Adrenal gland (tissue), 5 donors: ENCODE measurements at regions not wholly inside any gene's neighbourhood (a gene's known extent, or its start where the extent isn't known, plus 50 kb on each side); places are given as distances from the start of the nearest gene placed in this dataset.
"Not testable (repeated sequence)": the region's sequence is repeated elsewhere in the genome, so short reads cannot be mapped to it uniquely, and the experiment has no call there.

ENCODE experiments used
- POLR2A ChIP-seq, 2 donors: fragments of 450-650 bp; IDR thresholded peaks; one replicate each; pipeline ENCODE4 v1.6.1; 2017; ENCODE audit warnings: antibody characterized with exemption in 2 of 2, mild to moderate bottlenecking in 2 of 2, moderate library complexity in 1 of 2
- TF ChIP-seq, protein P1 (sequence below), 6 experiments: fragments of 450-650 bp in 4 of 6; fragments of 200-600 bp in 2 of 6; sonication (generic) in 1 of 6; IDR thresholded peaks; 1 replicate in 5 of 6; 2 replicates in 1 of 6; pipeline versions ENCODE4 v1.5.1 to v1.8.0; 2016 to 2021; ENCODE audit warnings: antibody characterized with exemption in 6 of 6, mild to moderate bottlenecking in 2 of 6, moderate library complexity in 1 of 6
- donor health status: DM: no; HTN: no; CAD: no.

DNA sequence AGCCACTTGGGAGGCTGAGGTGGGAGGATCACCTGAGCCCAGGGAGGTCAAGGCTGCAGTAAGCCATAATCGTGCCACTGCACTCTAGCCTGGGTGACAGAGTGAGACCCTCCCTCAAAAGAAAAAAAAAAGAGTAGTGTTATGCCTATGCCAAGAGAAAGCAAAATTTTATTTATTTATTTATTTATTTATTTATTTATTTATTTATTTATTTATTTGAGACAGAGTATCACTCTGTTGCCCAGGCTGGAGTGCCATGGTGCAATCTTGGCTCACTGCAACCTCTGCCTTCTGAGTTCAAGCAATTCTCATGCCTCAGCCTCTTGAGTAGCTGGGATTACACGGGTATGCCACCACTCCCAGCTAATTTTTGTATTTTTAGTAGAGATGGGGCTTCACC lies 72.6 kb upstream of the RAPGEF2 start:
- TF ChIP-seq, protein P1, sequence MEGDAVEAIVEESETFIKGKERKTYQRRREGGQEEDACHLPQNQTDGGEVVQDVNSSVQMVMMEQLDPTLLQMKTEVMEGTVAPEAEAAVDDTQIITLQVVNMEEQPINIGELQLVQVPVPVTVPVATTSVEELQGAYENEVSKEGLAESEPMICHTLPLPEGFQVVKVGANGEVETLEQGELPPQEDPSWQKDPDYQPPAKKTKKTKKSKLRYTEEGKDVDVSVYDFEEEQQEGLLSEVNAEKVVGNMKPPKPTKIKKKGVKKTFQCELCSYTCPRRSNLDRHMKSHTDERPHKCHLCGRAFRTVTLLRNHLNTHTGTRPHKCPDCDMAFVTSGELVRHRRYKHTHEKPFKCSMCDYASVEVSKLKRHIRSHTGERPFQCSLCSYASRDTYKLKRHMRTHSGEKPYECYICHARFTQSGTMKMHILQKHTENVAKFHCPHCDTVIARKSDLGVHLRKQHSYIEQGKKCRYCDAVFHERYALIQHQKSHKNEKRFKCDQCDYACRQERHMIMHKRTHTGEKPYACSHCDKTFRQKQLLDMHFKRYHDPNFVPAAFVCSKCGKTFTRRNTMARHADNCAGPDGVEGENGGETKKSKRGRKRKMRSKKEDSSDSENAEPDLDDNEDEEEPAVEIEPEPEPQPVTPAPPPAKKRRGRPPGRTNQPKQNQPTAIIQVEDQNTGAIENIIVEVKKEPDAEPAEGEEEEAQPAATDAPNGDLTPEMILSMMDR (IDR thresholded peaks at IDR 0.05), result not testable (repeated sequence)
- not testable (repeated sequence) for TF ChIP-seq POLR2A (IDR thresholded peaks at IDR 0.05)
